Thoracic aorta (tissue), 2 donors: ENCODE measurements at regions not wholly inside any gene's neighbourhood (a gene's known extent, or its start where the extent isn't known, plus 50 kb on each side); places are given as distances from the start of the nearest gene placed in this dataset.

Experiments
- ATAC-seq: fragments of 150-250 bp; one replicate; pipeline ENCODE4 v1.8.0; 2017; ENCODE audit warnings: low read depth; ENCODE audit not compliant: insufficient number of reproducible peaks, low FRiP score
- DNase-seq: peaks from one replicate; pipeline ENCODE4 v3.0.0-alpha.2; 2020; ENCODE audit warnings: low spot score
- H3K27ac ChIP-seq, 2 donors: fragments of 200-600 bp; sonication (generic); 1 replicate in 1 of 2; 2 replicates in 1 of 2; pipeline ENCODE4 v1.5.1; 2016; ENCODE audit warnings: mild to moderate bottlenecking in 2 of 2, moderate library complexity in 2 of 2
- H3K27me3 ChIP-seq: fragments of 200-600 bp; sonication (generic); replicated peaks from 2 replicates; pipeline ENCODE4 v1.6.0; 2016; ENCODE audit warnings: mild to moderate bottlenecking; ENCODE audit not compliant: insufficient read depth
- H3K36me3 ChIP-seq: fragments of 200-600 bp; sonication (generic); one replicate; pipeline ENCODE4 v1.5.1; 2016
- H3K4me1 ChIP-seq, 2 donors: fragments of 200-600 bp; sonication (generic); 1 replicate in 1 of 2; 2 replicates in 1 of 2; pipeline versions ENCODE4 v1.5.1 to v1.6.0; 2016; ENCODE audit warnings: low read depth in 2 of 2, mild to moderate bottlenecking in 1 of 2; ENCODE audit not compliant: control insufficient read depth in 1 of 2
- H3K4me3 ChIP-seq: fragments of 200-600 bp; sonication (generic); 2 replicates; pipeline ENCODE4 v1.5.1; 2016; ENCODE audit warnings: mild to moderate bottlenecking
- H3K9me3 ChIP-seq: fragments of 200-600 bp; sonication (generic); 2 replicates; pipeline ENCODE4 v1.5.1; 2016
- TF ChIP-seq, protein P1 (sequence below): fragments of 200-600 bp; sonication (generic); IDR thresholded peaks from one replicate; pipeline ENCODE4 v1.5.1; 2019; ENCODE audit warnings: antibody characterized with exemption

DNA sequence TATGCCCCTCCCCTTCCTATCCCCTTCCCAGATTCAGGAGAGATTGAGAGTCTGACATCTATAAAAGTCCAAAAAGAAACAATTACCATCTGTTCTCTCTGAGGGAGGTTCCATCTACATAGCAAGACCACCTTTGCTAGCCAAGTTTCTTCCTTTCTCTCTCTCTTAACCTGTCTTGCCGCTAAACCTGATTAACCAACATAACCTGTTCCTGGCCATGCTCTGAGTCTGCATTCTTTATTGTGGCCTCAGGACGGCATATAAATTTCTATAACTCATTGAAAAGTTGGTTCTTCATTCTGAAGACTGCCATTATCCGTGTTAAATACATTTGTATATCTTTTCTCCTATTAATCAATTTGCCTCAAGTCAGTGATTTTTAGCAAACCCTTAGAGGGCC is 594.0 kb downstream of the KCNH5 start:
- TF ChIP-seq, protein P1, sequence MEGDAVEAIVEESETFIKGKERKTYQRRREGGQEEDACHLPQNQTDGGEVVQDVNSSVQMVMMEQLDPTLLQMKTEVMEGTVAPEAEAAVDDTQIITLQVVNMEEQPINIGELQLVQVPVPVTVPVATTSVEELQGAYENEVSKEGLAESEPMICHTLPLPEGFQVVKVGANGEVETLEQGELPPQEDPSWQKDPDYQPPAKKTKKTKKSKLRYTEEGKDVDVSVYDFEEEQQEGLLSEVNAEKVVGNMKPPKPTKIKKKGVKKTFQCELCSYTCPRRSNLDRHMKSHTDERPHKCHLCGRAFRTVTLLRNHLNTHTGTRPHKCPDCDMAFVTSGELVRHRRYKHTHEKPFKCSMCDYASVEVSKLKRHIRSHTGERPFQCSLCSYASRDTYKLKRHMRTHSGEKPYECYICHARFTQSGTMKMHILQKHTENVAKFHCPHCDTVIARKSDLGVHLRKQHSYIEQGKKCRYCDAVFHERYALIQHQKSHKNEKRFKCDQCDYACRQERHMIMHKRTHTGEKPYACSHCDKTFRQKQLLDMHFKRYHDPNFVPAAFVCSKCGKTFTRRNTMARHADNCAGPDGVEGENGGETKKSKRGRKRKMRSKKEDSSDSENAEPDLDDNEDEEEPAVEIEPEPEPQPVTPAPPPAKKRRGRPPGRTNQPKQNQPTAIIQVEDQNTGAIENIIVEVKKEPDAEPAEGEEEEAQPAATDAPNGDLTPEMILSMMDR = no peak
- Histone ChIP-seq H3K4me3 (no peak overlapping the region), H3K27me3 (no peaks in the 10 kb centered on the region), H3K4me1 (no peaks in the 10 kb centered on the region), H3K9me3 (no peaks in the 10 kb centered on the region), H3K27ac (no peak overlapping the region), H3K36me3 (no peaks in the 10 kb centered on the region)
- no peak for DNase-seq
- ATAC-seq = no peak

DNA sequence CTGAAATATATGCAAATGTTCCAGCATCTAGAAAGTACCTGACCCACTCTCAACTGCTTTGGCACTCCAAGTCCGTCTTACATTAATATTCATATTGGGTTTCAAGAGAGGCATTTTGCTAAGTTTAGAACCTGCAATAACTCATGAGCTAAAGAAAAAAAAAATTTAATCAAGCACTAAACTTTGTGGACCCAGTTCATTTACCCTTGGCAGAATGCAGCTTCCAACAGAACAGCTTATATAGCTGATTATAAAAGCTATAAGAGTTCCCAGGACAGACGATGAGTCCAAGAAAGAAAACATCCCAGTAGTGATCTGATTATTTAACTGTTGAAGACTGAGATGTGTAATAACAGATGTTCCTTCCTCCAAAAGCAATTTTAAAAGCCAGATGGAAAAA is 592.0 kb downstream of the KCNH5 start:
- TF ChIP-seq, protein P1 = no peak
- no peaks in the 10 kb centered on the region for H3K27me3 ChIP-seq
- no peak overlapping the region for H3K4me3 ChIP-seq
- H3K4me1 ChIP-seq = no peaks in the 10 kb centered on the region
- DNase-seq (no peak), ATAC-seq (no peak)
- no peak overlapping the region for H3K27ac ChIP-seq
- no peaks in the 10 kb centered on the region for H3K9me3 ChIP-seq
- no peaks in the 10 kb centered on the region for H3K36me3 ChIP-seq

DNA sequence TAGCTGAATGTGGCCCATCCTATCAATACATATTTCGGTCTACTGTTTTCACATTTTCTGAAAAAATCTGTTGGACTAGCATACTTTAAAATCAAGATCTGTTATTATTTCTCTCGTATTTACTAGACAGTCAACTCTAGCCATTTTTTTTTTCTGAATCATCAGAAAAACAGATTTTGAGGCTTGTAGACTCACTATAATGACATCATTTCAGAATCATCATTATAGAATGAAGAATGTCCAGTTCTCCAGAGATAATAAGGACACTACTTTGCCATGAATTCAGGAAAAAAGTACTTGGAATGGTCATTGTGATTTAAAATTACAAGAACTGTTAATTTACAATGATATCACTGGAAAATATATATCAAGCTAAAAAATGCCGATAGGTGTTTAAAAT is 589.8 kb downstream of the KCNH5 start:
- no peaks in the 10 kb centered on the region for H3K4me1 ChIP-seq
- TF ChIP-seq, protein P1 = no peak
- H3K27ac ChIP-seq = no peak overlapping the region
- ATAC-seq (no peak), DNase-seq (no peak)
- no peaks in the 10 kb centered on the region for H3K9me3 ChIP-seq
- H3K27me3 ChIP-seq = no peaks in the 10 kb centered on the region
- no peaks in the 10 kb centered on the region for H3K36me3 ChIP-seq
- no peak overlapping the region for H3K4me3 ChIP-seq

DNA sequence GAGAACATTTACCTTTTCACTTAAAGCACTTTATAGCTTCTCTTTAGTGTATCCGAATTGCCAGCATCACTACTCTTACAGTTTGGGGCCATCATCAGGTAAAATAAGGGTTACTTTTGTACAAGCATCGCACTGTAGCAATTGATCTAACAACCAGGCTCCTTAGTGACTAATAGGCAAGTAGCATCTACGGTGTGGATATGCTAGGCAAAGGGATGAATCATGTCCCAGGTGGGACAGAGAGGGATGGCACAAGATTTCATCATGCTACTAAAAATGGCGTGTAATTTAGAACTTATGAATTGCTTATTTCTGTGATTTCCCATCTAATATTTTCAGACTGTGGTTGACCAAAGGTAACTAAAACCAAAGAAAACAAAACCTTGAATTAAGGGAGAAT is 582.3 kb downstream of the KCNH5 start:
- ATAC-seq (no peak), DNase-seq (no peak)
- TF ChIP-seq, protein P1 = no peak
- Histone ChIP-seq H3K36me3 (no peaks in the 10 kb centered on the region), H3K27me3 (no peaks in the 10 kb centered on the region), H3K4me1 (no peaks in the 10 kb centered on the region), H3K4me3 (no peak overlapping the region), H3K27ac (no peak overlapping the region), H3K9me3 (no peaks in the 10 kb centered on the region)

DNA sequence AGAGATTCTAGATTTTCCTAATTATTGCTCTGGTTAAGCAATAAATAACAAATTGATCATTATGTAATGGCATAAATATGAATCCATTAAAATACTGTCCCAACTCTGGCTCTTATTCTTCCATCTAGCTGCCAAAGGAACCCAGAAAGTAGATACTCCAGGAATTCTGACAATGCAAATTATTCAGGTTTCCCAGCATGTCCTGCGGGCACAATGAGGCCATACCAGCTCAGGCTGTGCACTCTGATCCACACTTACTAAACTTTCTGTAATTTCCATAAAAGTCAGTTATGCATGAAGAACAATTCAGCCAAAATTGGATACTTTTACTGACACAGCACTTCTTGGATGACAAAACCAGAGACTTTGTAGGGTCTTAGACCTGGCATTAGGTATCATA is 576.3 kb downstream of the KCNH5 start:
- DNase-seq = no peak

More for the DNA sequence above, 576.3 kb downstream of the KCNH5 start:
- Histone ChIP-seq H3K27ac (no peak overlapping the region), H3K4me3 (no peak overlapping the region), H3K36me3 (no peaks in the 10 kb centered on the region), H3K4me1 (no peaks in the 10 kb centered on the region), H3K27me3 (no peaks in the 10 kb centered on the region), H3K9me3 (no peaks in the 10 kb centered on the region)
- ATAC-seq = no peak
- TF ChIP-seq, protein P1 = no peak
